H1 (cell line): ENCODE measurements at regions not wholly inside any gene's neighbourhood (a gene's known extent, or its start where the extent isn't known, plus 50 kb on each side); places are given as distances from the start of the nearest gene placed in this dataset.

Experiments used
- BACH1 ChIP-seq: IDR thresholded peaks from 2 replicates; pipeline ENCODE4 v1.6.1; 2012; ENCODE audit warnings: low read length, improper control_type of control experiment
- CHD2 ChIP-seq: IDR thresholded peaks from 2 replicates; pipeline ENCODE4 v1.6.1; 2012; ENCODE audit warnings: low read length, improper control_type of control experiment
- JUND ChIP-seq: IDR thresholded peaks from 2 replicates; pipeline ENCODE4 v1.6.1; 2011; ENCODE audit warnings: mild to moderate bottlenecking, improper control_type of control experiment, low read length
- NRF1 ChIP-seq: IDR thresholded peaks from 2 replicates; pipeline ENCODE4 v1.6.1; 2011; ENCODE audit warnings: mild to moderate bottlenecking, low read depth, low read length, improper control_type of control experiment
- PHF8 ChIP-seq: fragments of 200-600 bp; sonication (generic); conservative IDR thresholded peaks from 2 replicates; pipeline ENCODE4 v1.7.1; 2012; ENCODE audit warnings: low read depth, mild to moderate bottlenecking, inconsistent platforms, low read length, moderate library complexity
- POU5F1 ChIP-seq: IDR thresholded peaks from 2 replicates; pipeline ENCODE4 v1.6.1; 2011; ENCODE audit warnings: low read depth, mild to moderate bottlenecking, low read length, moderate library complexity
- ZNF274 ChIP-seq: IDR thresholded peaks from 2 replicates; pipeline ENCODE4 v1.7.0; 2012; ENCODE audit warnings: low read length, borderline replicate concordance; ENCODE audit errors: extremely low read depth

GRCh38 chr2:83376731-83377130 lies 1082.3 kb downstream of the SUCLG1 start (continued):
- TF ChIP-seq JUND (no peak), BACH1 (no peak), CHD2 (no peak), NRF1 (no peak), POU5F1 (no peak), ZNF274 (no peak), PHF8 (no peak)
